GM21528 (cell line): ENCODE measurements at regions not wholly inside any gene's neighbourhood (a gene's known extent, or its start where the extent isn't known, plus 50 kb on each side); places are given as distances from the start of the nearest gene placed in this dataset.

Source experiments
- ATAC-seq: cut with Tn5 transposase; IDR thresholded peaks from one replicate; pipeline ENCODE4 v1.9.1; 2021; ENCODE audit warnings: mild to moderate bottlenecking, moderate library complexity; ENCODE audit not compliant: unreplicated experiment, low FRiP score

DNA sequence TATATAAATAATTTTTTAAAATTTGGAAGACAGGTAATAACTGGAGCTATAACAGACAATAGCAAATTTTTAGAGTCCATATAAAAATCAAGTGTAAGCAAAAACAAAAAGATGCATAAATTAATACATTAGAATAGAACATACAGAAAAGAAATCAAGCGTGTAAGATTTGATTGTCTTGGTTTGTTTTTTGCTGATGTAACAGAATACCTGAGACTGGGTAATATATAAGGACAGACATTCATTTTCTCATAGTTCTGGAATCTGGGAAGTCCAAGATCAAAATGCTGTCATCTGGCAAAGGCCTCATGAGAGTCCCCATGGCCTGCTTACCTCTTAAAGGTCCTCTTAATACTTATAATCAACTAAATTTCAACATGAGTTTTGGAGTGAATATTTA, 1010.1 kb downstream of the CDH18 start:
- ATAC-seq: no peak

DNA sequence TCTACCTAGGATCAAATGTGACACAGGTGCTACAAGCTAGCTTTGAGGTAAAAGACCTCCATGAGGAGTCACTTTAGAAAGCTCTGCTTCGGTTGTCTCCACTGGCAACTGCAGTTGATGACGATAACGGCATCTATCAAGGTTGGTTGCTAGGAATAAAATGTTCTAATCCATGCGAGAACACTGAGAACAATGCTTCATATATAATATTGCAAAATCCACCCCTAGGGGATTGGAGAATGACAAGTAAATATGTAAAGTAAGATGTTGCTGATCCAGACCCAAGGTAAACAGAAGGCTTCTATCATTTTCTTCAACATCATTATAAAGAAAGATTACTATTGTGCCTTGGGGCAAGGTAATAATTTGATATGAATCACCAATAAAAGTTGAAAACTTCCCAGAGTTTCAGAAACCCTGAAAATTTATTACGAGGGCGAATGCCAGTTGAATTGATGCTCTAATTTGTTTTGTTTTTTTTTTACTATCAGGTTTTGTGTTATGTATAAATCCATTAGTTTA, 1003.4 kb downstream of the CDH18 start:
- ATAC-seq: no peak

DNA sequence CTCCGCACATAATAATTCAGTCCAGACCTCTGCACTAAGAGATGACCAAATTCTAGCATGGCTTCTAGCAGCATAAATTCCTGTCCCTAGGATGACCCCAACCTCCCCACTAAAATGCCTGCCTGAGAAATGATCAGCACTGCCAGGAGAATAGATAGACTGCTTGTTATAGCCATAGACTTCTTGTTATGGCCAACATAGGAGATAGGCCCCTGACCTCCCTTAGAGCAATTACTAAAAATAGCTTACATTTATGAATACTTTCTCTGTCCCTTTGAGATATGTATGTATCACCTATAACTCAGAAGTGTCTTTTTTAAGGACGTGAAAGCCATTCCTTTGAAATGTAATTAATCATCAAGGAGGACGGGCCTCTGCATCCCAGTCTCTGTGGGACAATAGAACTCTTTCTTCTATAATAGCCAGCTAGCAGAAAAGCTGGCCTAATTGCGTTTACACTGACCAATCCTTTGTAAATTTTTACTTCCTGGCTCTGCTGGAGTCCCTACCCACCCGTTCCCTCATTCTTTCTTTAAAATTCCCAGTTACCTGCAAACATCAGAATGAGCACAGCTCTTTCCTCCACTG, 1002.7 kb downstream of the CDH18 start:
- ATAC-seq: no peak

DNA sequence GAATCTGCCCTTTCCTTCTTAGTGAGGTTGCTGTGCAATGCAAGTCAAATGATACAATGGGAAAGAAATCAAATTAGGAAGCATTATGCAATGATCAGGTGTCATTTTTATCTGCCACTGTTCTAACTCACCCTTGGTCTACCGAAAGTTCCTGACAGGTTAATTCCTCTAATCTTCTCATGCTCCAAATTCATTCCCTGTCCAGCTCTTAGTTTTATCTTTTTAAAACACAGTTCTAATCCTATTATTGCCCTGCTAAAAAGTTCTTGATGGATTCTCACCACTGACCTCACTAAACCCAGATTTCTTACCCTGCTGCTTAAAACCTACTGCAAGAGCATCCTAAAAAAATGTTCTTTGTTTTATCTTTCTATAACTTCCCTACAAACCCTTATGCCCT, 1000.9 kb downstream of the CDH18 start:
- ATAC-seq: no peak

DNA sequence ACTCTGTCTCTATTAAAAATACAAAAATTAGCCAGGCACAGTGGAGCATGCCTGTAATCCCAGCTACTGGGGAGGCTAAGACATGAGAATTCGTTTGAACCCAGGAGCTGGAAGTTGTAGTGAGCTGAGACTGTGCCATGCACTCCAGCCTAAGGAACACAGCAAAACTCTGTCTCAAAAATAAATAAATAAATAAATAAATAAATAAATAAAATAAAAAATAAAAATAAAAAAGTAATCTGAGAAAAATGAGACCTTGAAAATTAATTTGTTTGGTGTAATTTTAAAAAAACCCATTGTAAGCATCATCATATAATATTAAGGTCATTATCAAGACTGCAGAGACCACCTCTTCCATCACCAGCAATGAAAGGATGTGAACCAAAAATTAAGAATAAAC, 997.1 kb downstream of the CDH18 start:
- no peak for ATAC-seq

DNA sequence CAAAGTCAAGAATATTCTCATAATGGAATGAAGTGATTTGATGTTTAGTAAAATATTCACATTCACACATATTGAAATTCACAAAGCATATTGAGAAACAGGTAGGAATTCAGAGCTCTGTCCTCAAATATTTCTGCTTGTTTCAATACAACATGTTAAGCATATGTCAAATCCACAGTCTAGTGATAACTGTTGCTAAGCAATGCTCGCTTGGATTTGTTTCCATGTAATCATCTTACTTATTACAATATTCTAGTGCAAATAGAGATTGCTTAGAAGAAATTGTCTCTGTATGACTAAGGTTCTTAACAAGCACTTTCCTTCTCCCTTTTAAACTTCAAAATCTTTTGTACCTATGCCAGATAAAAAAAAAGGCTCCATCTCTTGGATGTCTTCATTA, 995.7 kb downstream of the CDH18 start:
- ATAC-seq: no peak

DNA sequence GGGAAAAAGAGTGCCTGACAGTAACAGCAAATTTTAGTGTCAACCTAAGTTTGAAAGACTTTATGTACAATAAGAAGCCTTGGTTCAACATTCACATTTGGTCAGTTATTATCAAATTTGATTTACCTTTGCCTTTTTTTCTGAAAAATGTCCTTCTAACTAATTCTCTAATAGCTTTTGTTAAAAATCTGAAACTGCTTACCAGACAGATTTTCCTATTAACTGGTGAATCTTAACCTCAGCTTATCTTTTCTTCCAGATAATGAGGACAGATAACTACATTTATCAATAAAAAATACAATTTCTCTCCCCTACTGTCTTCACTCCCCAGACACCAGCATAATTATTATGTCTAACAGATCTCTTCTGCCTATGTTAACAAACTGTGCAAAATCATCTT, 988.5 kb downstream of the CDH18 start:
- no peak for ATAC-seq

DNA sequence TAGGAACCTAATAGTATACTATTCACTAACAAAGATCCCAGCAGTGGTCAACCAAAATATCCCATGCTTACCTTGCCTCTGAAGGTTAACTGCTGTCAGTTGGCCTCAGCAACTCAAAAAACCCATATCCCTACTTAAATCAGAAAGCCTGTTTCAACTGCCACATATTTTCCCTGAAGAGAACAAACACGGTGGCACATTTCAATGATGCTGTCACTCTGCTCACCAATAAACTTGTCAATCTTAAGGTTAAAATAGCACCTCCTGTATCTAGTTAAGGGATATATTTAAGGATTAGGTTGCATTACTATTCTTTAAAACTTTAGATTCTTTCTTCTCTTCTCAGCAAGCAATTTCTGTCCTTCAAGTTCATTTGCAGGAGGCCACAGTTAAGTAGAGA, 986.9 kb downstream of the CDH18 start:
- no peak for ATAC-seq

DNA sequence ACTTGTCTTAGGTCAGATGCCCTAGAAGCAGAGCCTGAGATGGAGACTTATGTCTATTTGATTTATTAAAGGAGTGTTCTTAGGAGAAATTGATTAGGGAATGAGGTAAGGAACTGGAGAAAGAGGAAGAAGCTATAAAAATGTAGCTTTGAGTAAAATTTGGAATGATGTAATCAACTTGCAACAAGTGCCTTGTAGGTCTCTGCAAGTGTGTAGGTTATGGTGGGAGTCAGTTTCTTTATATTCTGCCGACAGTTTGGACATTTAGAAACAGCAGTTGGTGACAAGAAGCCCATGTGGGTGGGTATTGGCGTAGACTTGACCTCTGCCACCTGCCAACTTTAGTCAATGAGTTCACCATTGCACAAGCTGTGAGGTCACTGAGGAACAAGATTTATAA, 986.5 kb downstream of the CDH18 start:
- no peak for ATAC-seq

DNA sequence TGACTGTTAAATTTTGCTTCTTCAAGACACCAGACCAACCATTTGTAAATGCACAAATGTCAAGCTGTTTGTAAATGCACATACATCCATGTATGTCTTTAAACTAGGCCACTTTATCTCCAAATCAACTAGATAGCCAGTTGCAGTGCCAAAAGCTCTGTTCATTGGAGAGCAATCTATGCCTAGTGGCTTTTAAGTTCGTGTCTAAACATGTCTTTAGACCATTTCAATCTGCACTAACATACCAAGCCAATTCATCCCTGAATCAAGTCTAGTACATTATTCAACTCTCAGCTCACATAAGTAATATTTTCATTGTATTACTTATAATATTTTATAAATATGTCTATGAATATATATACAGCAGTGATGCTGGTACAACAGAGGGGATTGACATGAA, 985.9 kb downstream of the CDH18 start:
- no peak for ATAC-seq

DNA sequence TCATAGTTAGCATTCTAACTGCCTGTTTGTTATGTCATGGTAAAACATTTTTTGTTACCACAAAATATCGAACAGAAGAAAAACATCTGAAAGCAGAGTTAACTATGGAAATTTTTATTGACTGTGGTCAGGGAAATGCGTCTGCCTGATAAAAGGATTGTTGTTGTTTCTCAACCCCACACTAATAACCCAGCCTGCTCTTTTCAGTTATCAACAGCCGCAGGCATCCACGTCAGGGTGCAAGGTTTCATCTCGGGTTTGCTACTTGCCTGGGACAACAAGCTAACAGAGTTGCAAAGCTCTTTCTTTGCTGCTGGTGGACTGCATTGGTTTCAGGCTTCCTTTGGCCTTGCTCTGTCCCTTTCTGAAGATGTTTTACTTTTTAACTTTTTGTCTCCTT, 969.2 kb downstream of the CDH18 start:
- ATAC-seq: no peak

DNA sequence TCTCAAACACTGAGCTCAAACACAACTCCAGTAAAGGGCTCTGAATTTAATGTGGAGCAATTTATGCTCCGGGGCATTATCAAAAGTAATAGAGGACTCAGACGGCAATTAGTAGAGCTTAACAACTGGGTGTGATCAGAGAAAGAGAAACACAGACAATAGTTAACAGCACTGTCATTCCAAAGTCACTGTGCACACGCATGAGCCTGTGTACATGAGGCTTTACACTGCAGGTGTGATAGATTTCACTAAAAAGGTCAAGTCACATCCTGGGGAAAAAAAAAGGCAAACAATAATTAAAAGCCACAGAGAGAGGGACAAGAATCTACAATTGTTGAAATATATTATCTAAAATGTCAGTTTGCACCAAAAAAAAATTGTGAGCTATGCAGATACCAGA, 956.5 kb downstream of the CDH18 start:
- ATAC-seq: no peak

DNA sequence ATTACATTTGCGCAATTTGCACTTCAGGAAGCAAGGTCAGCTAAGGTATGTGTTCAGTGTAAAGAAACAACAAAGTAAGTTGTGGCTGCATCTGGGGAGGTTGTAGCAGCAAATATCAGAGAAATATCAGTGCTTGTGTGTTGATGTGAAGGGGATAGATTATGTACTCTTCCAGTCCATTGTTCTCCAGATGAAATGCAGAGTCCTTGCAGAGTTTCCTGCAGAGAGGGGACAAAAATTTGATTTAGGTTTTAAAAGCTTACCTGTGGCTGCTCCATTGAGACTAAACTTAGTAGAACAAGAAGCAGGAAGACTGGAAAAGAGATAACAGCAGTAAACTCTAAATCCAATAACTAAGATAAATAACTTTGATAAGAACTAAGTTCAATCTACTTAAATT, 952.2 kb downstream of the CDH18 start:
- ATAC-seq: no peak

DNA sequence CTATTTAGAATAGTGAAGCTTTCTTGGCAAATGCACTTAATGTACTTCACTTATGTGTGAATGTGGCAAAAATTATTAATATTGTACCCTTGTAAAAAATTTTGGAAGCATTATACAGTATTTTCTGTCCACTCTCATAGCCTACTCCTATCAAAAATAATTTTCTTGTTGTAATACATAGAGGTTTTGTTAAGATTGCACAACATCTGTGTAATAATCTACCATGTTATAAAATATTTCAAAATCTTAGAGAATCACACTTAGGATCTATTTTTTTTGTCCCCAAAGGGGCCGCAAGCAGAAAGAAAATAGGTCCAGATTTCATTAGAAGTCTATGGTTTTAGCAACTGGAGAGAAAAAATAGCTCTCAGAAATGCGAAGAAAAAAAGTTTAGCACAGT, 945.9 kb downstream of the CDH18 start:
- no peak for ATAC-seq

DNA sequence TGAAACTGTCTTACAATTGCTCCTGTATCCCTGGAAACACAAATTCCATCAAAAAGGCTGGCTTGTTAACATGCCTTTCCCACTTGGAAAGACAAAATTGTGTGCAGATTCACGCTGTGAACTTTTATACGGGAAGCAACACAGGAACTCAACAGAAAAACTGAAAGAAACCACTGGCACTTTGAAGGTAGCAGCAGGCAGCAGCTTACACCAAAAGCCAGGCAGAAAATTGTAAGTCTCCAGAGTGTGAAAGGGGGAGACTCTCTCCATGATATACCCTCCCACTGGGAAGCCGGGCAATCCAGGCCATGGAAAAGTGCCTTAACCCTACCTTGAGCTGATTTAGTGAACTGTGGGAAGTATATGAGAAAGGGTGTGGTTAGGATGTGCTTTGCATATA, 943.7 kb downstream of the CDH18 start:
- no peak for ATAC-seq

DNA sequence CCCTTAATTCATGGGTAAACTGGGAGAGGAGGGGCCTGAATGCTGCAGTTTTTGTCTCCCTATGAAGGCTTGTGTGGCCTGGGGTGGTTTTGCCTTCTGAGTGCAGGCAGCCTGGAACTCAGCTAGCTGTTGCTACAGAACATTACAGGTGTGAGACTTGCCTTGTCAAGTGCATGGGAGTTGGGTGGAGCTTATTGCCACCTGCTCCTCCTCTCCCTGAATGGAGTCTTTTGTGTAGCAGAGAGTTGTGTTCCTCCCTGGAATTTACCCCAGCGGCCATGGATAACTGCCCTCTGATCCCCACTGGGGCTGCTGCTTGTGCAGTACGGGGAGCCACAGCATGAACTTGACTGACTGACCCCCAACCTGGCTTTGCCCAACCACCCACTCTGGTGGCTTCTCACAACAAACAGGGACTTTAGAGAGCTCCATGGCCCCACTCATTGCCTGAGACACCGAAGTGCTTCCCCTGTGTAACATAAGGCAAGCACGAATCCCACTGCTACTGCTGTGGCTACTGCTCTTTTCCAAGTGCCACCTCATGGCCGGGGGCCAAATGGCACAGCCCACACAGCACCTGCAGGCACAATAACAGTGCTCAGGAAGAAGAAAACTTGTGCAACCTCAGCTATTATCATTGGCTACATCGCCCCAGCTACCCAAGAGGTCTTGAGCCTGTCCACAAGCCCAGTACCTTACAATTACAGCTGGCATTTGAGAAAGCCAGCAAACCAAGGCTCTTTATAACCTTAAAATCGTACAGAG, 942.9 kb downstream of the CDH18 start:
- no peak for ATAC-seq

DNA sequence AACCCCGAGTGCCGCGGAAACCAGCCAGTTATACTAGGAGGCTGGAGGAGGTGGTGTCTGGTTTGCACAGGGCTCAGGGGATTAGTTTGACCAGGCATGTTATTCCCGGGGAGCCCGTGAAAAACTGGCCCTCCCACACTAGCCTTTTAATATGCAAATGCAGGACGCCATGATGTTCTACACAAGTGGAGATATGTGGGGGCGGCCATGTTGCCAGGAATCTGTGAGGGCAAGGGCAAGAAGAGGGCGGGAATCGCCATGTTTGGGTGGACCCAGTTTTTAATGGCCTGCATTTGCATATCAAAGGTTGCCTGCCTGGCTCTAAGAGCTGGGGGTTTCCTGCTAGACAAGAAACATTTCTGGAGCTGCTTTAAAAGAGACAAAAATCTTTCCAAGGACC, 940.7 kb downstream of the CDH18 start:
- no peak for ATAC-seq

DNA sequence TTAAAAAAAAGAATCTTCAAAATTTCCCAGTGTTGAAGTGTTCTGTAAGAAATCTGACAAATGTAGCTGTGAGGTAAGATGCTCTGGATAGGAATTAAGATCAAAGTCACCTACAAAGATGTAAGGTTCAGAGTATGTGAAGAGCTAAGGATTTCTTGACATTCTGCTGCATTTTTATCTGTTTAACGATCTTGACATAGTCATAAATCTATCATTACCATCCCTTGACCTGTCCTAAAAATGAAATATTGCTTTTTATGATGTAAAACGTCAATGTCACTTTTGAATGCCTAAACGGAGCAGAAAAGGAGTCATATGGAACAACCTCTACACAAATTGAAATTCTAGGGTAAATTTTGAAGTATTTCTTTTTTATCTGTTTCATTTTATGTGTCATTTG, 939.3 kb downstream of the CDH18 start:
- no peak for ATAC-seq

DNA sequence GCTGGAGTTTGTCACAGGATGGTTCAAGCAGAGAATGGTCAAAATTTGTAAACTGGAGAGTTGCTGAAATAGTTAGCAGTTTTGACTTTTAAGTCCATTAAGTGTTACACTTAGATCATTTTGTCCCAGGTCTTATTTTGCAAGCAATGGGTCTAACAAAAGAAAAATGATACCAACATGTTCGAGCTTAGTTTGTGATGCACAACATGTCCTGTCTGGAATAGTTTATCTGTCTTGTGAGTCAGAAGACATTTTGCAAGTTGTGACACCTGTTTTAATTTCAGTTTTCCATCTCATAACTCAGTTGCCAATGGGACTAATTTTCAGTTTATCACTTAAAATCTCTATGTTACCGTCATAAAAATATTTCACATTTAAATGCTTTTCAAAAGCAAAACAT, 929.8 kb downstream of the CDH18 start:
- ATAC-seq: no peak

DNA sequence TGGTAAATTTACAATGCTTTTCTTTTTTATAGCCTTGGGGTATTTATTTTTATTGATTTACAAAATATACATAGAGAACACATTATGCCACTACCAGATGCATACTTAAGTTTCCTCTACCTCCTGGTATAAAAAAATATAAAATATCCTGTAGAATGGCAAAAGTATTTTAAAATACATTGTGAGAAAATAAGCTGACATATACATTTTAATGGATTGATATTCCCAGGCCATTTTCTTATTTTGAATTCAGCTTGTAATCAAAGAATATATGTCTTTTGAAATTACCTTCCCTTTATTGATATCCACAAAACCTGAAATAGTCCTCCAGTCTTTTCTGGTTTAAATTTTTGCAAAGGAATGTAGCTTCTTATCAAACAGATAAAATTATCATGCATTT, 923.9 kb downstream of the CDH18 start:
- no peak for ATAC-seq

DNA sequence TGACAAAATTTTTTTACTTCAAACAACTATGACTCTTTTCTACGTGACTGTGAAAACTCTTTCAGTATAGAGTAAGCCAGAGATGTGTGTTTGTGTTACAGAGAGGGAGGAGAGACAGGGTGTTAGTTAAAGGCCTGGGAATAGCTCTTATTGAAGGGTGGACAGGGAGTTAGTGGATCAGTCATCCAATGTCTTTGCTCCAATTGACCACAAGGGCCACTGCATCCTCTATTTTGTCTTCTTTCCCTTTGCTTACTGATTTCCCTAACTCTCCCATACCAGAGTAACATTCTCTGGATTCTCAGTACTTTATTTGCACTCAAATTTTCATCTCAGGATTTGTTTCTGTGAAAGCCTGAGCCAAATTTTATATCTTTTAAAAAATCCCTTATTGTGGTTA, 920.3 kb downstream of the CDH18 start:
- no peak for ATAC-seq

DNA sequence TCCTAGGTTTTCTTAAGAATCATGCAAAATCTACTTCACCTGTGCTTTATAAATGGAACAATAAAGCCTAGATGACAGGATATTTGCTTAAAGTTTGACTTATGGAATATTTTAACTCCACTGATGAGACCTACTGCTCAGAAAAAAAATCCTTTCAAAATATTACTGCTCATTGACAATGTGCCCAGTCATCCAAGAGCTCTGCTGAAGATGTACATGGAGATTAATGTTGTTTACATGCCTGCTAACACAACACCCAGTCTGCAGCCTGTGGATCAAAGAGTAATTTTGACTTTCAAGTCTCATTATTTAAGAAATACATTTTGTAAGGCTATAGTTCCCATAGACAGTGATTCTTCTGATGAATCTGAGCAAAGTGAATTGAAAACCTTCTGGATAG, 889.6 kb downstream of the CDH18 start:
- ATAC-seq: no peak
